ENCODE measurements at regions not wholly inside any gene's neighbourhood (a gene's known extent, or its start where the extent isn't known, plus 50 kb on each side); places are given as distances from the start of the nearest gene placed in this dataset.
A peak's percentile ranks its signal among the peaks of the same experiment; 100 is the strongest.

- no peak for DNase-seq
Measured at GRCh38 chr13:50512474-50513299, 330.8 kb downstream of the DLEU7 start.

- no peak for DNase-seq
Measured at GRCh38 chr13:50513300-50513877, 330.1 kb downstream of the DLEU7 start.

DNA sequence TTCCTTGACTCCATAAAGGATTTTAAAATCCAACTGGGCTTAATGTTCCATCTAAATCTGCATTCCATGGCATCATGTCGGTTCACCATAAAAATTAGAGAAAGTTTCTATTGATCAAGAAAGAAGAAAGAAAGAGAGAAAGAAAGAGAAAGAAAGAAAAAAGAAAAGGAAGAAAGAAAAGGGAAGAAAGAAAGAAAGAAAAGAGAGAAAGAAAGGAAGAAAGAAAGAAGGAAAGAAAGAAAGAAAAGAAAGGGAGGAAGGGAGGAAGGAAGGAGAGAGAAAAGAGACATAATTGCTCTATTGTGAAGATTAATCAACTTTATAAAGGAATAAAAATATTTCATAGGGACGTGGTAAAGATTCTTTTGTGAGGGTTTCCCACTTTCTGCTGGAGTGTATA, 329.2 kb downstream of the DLEU7 start:
- DNase-seq = no peak

GRCh38 chr13:50518131-50518530, 325.4 kb downstream of the DLEU7 start:
- no peak for DNase-seq

DNA sequence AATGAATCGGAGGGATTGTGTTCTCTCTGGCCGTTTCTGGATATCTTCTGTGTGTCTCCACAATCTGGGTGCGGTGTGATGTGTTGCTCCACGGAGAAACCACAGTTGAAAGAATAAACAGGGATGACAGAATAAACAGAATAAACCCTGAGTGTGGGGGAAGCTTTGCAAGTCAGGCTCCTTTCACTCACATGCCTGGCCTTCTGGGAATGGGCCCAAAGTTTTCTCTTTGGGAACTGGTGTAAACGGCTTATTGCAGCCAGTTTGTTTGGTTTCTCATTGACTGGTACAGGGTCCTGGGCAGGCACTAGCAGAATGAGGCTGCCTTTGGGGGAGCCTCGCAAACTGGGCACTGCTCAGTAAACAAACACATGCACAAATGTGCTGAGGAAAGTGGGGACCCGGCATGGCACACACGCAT, 324.7 kb downstream of the DLEU7 start:
- no peak for DNase-seq

GRCh38 chr13:50519866-50520265, 323.6 kb downstream of the DLEU7 start:
- no peak for DNase-seq

- DNase-seq = no peak
Measured at GRCh38 chr13:50521006-50521830, 322.3 kb downstream of the DLEU7 start.

GRCh38 chr13:50521831-50522149, 321.7 kb downstream of the DLEU7 start:
- DNase-seq = no peak

GRCh38 chr13:50522506-50522905, 321.0 kb downstream of the DLEU7 start:
- no peak for DNase-seq

GRCh38 chr13:50523307-50523706, 320.2 kb downstream of the DLEU7 start:
- DNase-seq = no peak

- no peak for DNase-seq
Measured at GRCh38 chr13:50524560-50524959, 318.9 kb downstream of the DLEU7 start.

DNA sequence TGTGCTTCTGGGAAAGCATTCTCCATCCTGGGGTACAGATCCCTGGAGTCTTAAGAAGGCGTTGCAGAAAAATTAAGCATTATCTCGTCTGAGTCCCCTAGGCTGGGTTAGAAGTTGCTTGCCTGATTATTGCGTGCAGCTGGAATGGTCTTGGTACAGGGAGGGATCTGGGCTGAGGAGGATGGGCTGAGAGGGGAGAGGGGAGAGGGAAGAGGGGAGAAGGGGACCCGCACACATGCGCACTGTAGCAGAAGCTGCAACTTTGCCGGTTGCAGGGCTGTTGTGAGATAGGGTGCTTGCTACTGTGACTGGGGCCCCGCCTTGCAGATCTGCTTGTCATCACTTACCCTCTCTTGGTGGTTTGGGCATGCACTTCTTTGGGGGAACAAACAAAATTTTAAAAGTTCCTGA, 316.8 kb downstream of the DLEU7 start:
- DNase-seq = no peak

- no peak for DNase-seq
Measured at GRCh38 chr13:50527188-50527587, 316.3 kb downstream of the DLEU7 start.

- no peak for DNase-seq
Measured at GRCh38 chr13:50527612-50528509, 315.6 kb downstream of the DLEU7 start.

- peak; percentile 4 for DNase-seq
Measured at GRCh38 chr13:50529154-50529882, 314.2 kb downstream of the DLEU7 start.

- DNase-seq = no peak
Measured at GRCh38 chr13:50531917-50532899, 311.3 kb downstream of the DLEU7 start.

- no peak for DNase-seq
Measured at GRCh38 chr13:50535050-50535449, 308.4 kb downstream of the DLEU7 start.

DNA sequence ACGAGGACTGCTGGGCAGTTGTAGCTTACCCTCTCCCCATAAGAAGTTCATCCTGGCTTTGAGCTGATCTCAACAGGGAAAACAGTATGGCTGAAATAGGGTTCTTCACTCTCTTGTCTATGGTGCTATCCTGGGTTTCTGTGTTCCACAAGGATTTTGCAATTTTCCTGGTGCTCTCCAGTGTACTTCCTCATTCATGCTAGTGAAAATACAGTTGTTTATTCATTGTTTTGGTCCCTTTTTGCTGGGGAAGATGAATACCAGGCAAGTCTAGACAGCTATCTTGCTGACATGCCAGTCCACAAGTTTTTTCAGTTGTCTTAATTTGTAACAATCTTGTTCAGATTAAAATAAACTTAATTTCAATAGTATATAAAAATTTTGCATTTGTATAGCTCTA, 306.5 kb downstream of the DLEU7 start:
- DNase-seq = no peak

DNA sequence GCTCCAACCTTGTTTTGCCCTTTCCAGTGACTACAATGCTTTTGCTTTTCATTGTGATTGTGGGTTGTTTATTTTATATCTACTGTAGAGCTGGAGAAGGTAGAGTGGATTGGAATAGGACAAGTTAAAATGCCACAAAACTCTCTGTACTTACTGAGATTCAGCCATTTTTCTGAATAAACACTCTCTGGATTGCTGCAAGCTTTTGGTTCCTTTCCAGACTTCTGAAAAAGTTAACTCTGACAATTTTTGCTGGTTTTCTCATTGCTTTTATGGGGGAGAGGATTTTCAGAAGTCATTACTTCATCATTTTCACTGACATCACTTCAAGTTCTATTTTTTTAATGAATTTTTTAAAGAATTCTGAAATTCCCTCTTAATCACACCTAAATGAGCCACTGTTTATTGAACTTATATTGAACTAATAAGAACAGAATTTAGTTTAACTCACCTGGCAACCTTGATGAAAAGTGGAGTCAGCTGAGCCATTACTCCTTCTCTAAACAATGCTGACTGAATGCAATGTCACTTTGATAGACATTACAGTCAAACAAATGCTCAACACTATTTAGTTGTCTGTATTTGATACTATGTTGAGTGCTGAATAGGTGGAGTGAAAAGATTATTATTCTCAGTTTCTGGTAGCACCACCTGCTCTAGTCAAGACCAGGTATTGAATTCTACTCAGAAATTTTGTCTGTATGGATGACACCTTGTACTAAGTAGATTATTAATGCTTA, 303.5 kb downstream of the DLEU7 start:
- no peak for DNase-seq

DNA sequence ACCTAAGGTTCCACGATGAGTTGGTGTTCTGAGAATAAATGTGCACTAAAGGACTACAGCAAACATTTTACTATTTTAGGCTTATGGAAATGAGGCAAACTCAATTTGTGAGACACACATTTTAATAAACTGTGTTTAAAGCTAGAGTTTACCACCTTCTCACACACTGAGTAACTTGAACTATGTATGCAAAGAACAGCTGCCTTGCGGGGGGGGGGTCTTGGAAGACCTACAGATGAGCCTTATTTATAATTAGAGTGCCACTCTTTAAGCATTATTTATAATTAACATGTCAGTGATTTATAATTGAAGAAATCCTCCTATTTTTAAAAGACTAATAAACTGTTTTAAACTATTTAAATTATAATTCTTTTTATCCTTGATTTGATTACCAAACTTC, 300.4 kb downstream of the DLEU7 start:
- DNase-seq = no peak
